NCI-H2227 (cell line): ENCODE measurements at regions not wholly inside any gene's neighbourhood (a gene's known extent, or its start where the extent isn't known, plus 50 kb on each side); places are given as distances from the start of the nearest gene placed in this dataset.
"Not testable (repeated sequence)": the region's sequence is repeated elsewhere in the genome, so short reads cannot be mapped to it uniquely, and the experiment has no call there.

Experiments used
- DNase-seq: peaks from one replicate; lab custom pipeline; 2025; ENCODE audit not compliant: unreplicated experiment; lab: John Stamatoyannopoulos, UW

DNA sequence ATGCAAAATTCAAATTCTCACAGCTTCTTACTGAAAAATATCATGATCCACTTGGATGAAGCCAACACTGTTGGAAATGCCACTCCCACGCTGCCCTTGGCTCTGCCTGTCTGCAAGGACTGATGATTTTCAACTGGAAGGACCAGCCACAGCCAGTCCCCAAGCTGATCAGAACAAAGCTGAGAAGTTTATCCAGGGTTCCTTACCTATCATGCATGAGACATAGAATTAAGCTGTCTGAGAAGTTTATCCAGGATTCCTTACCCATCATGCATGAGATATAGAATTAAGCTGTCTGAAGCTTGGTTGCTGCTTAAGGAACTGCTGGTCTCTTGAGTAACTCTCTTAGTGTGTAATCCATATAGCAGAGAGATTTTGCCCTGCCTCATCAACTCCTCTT, 159.8 kb upstream of the TMEM260 start:
- no peak for DNase-seq

DNA sequence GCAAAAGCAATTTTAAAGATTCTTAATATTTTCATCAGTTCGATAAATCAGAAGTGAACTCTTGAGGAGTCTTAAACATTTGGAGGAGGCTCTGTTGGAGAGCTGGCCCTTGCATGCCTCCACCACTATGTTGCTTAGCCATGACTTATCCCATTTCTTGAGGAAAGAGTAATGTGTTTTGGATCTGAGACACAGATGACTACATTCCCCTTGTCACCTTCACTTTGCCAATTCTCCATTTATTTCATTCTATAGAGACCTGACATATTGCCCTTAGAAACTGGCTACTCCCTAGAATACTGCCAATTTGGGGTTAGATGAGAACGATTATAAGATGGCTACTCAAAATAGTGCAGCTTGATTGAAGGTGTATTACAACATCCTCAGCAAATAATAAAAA, 157.4 kb upstream of the TMEM260 start:
- DNase-seq = no peak

DNA sequence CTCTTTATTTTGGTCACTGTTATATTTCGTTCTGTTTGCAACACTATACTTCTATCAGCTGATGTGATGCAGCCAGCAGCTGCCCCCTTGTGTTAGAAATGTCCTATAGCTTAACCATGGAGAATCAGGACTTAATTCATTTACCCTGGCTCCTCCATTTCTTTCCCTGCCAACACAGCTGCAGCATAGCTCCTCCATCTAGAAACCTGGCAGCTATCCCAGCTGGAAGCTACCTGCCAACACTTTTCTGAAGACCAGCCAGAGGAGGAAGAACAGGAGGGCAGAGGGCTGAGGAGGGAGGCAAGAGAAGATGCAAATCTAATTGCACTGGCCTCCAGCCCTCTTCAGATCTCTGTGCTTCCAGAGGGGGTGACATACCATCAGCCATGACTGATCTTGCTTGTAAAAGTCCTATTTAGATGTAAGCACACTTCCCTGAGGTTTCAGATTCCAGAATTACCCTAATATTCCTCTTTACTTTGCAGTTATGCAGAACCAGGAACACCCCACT, 156.8 kb upstream of the TMEM260 start:
- DNase-seq = peak; percentile 46

DNA sequence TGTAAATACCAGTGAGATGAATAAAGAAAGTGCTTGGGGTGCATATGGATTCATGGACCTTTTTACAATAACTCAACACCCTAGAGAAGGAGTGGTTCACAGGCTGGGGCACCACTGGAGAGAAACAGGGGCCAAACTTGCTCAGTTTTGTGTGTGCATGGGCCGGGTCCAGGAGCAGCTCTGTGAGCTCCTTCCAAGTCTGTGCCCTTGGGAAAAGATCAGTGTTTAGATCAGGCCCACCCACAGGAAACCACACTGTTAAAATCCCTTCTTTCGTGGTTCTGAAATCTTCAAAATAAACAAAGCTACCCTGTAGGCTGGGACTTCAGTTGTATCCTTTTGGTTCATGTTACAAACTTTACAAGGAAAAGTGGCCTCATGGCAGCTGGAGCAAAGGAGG, 156.1 kb upstream of the TMEM260 start:
- no peak for DNase-seq

DNA sequence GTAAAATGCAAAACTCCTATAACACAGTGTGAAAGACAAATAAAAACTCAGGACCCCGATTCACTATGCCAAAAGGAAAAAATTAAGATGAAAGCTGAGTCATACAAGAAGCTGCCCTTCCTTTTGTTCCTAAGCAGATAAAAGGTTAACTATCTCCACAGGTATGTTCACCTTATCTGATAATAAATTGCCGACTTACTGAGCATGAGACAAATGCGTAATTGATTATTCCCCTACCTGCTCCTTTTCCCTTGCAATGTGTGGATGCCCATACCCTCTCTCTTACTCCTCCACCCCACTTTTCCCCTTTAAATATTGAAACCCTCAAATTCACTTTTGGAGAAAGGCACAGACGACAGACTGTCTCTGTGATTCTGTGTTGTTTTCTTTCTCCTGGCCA, 148.6 kb upstream of the TMEM260 start:
- no peak for DNase-seq

DNA sequence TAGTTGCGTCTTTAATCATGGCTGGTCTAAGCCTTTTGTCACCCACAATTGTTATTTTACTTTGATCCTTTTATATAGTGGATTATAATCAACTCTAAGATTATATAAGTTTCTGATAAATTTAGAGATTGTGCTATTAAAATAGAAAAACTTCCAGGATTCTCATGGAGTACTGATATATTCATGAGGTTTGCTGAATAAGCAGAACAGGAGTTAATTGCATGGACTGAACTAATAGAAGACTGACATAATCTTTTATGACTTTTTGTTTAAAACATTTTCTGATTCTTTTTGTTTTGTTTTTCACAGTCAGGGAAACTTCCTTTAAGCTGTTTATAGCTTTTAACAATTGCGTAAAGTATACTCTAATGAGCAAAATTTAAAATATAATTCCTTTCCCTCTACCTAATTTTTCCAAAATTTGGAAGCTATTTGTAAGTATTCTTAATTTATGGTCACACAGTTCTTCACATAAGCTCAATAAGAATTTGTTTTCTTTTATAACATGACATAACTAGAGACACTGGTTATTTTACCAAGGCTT, 129.9 kb upstream of the TMEM260 start:
- DNase-seq = no peak

DNA sequence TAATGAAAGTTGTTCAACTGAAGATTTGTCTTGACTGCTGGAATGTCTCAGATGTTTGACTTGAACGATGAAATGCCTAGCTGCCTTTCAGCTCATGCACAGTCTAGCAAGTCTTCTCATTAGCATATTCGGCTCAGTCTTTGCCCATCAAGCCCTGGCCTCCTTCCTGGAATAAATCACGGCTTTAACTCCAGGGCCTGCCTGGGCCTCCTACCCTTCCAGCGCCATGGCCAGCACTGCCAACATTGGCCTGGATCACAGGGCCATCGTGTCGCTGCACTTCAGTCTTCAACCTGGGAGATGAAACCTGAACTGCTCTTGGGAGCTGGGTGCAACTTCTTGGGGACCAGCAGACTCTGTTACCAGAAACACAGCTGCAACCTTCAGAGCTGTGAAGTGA, 126.7 kb upstream of the TMEM260 start:
- DNase-seq = no peak

DNA sequence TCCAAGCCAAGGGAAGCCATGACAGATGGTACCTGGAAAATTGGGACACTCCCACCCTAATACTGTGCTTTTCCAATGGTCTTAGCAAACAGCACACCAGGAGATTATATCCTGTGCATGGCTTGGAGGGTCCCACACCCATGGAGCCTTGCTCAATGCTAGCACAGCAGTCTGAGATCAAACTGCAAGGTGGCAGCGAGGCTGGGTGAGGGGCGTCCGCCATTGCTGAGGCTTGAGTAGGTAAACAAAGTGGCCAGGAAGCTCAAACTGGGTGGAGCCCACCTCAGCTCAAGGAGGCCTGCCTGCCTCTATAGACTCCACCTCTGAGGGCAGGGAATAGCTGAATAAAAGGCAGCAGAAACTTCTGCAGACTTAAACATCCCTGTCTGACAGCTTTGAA, 124.9 kb upstream of the TMEM260 start:
- DNase-seq = not testable (repeated sequence)

DNA sequence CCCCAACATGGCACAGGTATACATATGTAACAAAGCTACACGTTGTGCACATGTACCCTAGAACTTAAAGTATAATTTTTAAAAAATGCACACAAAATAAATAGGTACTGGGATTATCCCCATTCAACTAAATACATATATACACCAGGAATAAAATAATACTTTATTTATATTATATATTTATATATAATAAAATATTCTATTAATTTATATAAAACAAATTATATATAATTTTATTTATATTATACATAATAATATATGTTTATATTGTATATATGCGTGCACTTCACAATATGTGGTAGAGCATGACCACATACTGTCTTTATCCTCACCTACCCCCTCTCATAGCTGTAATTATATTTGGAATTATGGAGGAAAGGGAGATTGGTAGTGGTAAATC, 119.1 kb upstream of the TMEM260 start:
- no peak for DNase-seq

DNA sequence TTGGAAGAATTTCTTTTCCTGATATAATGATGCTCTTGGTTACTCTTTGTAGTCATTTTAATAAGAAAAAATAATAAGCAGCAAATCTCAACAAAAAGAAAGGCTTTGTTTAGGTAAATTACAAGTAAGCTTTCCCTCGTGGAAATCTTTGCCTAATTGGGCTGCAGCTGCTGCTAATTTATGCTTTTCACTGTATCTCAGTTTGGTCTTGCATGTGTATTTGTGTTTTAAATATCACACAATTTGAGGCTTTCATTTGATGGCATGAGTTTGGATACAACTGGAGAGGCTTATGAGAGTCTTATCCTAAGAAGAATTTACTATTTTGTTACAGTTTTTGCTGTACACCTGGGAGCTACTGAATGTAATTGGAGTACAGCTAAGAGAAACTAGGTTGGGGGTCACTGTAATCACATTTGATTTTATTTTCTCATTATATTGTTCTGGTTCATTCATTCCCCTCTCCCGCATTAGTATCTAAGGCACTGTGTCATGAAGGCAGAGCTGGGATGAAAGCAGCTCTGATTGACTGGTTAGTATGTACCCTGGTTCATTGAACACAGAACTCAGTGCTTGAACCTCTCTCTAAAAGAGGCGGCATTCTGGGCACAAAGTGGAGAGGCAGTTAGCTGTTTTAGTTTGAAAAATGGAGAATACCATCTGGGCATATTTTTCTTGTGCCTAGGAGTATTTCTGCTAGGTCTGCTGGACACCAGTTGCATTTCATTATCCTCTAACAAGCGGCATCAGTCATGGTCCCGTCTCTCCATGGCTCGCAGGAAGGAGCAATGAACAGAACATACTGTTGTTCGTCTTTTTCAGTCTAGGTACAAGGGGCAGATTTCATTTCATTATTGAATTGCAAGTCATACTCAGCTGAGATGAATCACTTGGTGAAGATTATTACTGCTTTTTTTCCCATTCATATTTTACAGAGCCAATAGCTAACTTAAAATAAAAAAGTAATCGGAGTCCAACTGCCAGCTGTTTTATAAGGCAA, 118.0 kb upstream of the TMEM260 start:
- DNase-seq = no peak

DNA sequence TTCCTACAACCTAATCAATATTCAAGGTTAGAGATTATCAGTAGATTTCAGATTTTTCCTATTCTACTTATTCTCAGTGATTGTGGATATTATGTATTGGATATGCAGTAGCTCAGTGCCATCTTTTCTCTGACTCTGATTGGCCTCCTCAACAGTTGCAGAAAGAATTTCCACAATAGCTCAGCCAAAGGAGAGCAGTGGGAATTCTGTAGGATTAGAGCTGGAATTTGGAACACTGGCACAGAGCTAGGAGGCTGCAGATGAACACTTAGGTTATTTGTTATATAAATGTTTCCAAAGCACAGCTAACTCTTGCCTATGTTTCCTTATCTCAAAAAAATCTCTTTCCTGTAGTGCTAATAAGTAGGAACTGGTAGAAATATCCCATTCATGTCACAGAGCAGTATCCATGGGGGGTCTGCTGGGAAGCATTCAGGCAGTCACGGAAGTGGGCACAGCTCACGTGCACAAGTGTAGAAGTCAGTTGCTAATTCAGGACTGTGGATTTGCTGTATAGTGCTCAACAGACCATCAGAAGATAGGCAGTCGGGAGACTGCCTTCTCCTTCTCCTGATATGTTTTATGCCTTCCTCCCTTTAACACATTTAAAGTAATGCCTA, 116.2 kb upstream of the TMEM260 start:
- DNase-seq = no peak

DNA sequence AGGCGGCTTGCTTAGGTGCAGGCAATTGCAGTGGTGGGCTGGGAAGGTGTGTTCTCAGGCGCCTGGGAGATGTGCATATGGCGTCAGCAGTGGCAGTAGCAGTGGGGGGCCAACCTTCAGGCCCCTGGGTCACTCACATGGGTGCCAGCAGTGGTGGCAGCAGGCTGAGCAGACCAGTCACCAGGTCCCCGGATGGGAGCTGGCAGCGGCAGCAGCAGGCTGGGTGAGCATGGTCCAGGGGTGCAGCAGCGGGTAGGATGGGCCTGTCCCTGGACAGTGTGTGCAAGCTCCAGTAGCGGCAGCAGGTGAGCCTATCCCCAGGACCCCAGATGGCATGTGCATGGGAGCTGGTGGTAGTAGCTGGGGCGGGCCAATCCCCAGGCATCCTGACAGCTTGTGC, 108.5 kb upstream of the TMEM260 start:
- no peak for DNase-seq

DNA sequence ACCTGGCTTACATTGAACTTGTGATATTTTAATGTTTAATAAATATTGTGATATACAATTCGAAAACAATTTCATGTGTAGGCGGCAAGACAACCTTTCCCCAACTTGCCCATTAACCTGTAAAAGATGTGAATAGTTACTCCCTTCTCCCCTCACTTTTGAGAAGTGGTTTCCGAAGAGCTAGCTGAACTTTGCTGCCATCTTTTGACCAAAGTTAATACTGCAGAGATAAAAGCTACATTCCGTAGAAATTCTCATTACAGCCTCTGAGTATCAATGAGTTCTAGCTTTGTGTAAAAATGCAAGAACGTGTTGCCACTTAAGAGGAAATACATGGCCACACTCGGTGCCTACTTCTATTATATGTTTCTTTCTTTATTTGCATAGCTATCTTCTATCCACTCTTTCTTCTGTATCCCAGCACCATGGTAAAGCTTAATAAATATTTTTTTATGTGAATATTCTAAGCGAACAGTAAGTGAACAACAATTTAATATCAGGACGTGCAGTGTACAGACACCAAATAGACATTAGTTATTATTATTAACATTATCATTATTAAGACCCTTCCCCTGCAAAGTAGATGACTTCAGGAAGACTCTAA, 105.1 kb upstream of the TMEM260 start:
- peak; percentile 73 for DNase-seq

DNA sequence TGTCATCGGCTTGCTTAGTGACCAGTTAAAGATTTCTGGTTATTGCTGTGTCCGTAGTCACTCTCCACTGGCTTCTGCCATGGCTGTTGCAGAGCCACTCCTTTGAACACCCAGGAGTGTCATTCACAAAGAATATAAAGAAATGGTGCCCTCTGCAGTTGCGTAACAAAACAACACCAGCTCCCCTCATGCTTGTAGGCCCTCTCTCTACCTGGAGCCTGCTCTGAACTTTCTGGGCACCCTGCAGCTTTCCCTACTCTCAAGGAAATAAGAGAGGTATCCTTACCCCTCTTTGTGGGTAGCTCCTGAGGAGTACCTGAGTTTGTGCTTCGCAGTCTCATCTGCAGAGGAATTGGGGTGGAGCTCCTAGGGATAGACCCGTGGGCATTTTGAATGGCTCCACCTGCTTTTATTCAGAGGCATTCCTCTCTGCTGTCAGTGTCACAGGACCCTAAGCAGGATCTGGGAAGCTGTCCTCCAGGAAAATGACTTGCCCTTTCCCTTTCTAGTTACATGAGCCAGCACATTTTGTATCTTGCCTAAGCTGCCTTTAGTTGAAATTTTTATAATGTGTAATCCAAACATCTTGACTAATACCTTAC, 97.2 kb upstream of the TMEM260 start:
- peak; percentile 46 for DNase-seq

DNA sequence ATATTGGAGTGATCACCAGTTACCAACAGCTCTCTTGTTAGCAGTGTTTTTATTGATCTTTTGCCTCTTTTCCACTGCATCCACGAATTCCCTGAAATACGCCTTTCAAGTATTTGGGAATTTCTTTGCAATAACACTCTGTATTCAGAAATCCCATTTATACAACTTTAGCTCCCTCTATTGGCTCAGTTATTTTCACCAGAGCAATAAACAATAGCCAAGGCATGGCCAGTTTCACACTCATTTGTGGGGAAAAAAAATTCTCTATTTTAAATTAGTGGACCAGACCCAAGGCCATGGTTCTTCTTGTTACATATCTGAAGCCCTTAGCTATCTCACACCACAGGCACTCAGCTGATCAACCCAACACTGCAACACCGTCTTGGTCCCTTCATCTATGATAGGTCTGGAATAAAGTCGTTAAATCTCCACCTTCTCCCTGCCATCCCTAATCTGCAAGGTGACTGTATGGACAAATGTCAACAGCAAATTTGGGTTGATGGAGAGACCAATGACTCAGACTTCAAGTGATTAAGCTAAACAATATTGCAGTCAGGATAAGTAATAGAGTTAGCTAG, 92.4 kb upstream of the TMEM260 start:
- DNase-seq = peak; percentile 44

DNA sequence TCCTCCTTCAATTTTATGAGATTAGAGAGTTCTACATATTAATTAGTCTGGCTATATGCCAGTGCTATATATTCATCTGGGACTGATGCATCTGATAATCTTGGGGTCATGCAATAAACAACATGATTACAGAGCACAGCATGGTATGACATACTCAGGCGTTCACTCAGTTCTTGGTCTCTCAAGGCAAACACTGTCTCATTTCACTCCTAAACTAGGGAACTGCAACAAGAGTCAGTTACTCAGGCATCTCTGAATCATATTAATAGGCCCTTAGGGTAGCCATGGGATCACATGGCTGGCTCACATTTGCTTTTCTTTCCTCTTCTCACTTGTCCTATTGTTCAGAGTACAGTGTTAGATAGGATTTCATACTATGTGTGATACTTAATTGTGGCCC, 91.8 kb upstream of the TMEM260 start:
- DNase-seq = no peak

DNA sequence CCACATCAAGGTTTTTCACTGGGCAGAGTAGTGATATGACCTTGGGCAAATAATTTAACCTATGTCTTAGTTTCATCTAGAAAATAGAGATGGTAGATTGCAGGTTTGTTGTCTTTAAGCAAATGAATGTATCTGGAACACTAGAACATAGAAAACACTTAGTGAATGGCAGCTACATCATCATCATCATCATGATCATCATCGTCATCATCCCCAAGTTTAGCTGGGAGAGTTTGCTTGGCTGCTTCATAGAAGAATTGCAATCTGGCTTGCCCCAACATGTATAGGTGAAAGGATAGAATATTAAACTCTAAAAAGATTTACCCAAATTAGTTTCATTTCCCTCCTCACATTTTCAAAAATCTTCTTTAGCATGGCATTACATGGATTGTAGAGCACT, 91.3 kb upstream of the TMEM260 start:
- no peak for DNase-seq

DNA sequence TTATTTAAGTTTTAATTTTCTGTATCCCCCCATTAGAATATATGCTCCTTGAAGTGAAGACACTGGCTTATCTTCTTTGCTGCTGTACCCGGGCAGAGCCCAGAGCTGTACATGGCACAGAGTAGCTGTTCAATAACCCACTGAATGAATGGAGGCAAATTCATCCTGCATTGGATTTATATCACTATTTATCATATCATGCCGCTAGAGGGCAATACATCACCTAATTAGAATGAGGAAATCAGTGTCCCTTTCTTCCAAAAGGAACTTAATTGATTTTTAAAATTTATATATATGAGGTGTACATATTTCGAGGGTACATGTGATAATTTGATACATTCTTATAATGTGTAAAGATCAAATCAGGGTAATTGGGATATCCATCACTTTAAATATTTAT, 89.2 kb upstream of the TMEM260 start:
- DNase-seq = peak; percentile 46

DNA sequence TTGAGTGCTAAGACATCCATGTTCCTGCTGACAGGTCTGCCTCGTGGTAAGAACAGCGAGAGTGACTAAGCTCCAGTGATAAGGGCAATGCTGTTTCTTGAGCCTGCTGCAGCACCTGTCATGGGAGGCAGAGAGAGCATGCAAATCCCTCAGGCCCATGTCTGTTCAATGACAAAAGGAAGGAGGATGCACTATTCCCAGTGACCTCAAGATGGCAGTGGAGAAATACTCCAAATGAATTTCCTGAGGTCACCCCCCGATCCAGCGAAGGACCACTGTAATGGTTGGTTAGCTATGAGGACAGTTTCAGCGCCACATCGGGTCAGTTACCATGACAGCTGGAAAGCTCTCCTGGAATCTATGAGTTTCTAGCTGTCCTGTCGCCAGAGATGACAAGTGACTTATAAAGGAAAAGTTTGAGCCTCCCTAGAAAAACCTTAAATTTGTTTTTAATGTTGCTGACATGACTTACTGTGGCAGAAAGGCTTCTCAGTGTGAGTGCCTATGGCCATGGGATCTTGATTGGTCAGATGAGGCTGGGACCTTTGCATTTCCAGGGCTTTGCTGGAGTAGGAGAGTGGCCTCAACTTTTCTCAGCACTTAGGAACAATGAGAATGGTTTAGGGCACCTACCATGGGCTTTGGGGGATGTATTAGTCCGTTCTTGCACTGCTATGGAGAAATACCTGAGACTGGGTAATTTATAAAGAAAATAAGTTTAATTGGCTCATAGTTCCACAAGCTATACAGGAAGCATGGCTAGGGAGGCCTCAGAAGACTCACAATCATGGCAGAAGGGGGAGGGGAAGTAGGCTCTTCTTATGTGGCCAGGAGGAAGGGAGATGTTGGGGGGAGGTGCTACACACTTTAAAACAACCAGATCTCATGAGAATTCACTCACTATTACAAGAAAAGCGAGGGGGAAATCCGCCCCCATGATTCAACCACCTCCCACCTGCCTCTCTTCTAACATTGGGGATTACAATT, 88.0 kb upstream of the TMEM260 start:
- DNase-seq = peak; percentile 83

DNA sequence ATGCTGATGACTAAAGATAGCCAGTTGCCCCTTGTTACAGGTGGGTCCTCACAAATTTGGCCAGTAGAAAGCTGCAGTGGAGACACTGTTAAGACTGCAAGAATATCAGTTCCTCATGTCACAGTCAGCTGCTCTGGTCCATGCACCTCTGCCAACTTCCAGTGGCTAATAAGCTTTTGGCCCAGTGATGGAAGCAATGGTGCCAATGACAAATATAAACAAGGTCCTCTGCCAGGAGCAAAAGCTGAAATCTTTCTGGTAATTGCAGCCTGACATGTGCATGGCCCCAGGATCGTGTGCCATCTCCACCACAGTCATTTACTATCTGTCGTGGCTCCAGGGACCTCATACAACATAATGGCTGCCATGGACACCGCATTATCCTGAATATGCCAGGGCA, 85.4 kb upstream of the TMEM260 start:
- DNase-seq = no peak
